Gastroesophageal sphincter (tissue), 4 donors: ENCODE measurements at regions not wholly inside any gene's neighbourhood (a gene's known extent, or its start where the extent isn't known, plus 50 kb on each side); places are given as distances from the start of the nearest gene placed in this dataset.
"Not testable (repeated sequence)": the region's sequence is repeated elsewhere in the genome, so short reads cannot be mapped to it uniquely, and the experiment has no call there.

Experiments used
- ATAC-seq: fragments of 150-250 bp; one replicate; pipeline ENCODE4 v1.9.1; 2016; ENCODE audit warnings: mild to moderate bottlenecking, moderate library complexity
- H3K27ac ChIP-seq, 4 donors: fragments of 200-600 bp; sonication (generic) in 3 of 4; 1 replicate in 3 of 4; 2 replicates in 1 of 4; pipeline ENCODE4 v1.5.1; 2016 to 2019
- H3K27me3 ChIP-seq: fragments of 200-600 bp; sonication (generic); one replicate; pipeline ENCODE4 v1.5.1; 2019
- H3K36me3 ChIP-seq, 2 donors: fragments of 200-600 bp; sonication (generic); one replicate each; pipeline ENCODE4 v1.5.1; 2019; ENCODE audit warnings: control low read depth in 1 of 2
- H3K4me1 ChIP-seq, 3 donors: fragments of 200-600 bp; sonication (generic); 1 replicate in 2 of 3; 2 replicates in 1 of 3; pipeline ENCODE4 v1.5.1; 2016 to 2019; ENCODE audit warnings: control low read depth in 2 of 3
- H3K4me3 ChIP-seq, 2 donors: fragments of 200-600 bp; sonication (generic); one replicate each; pipeline ENCODE4 v1.5.1; 2019; ENCODE audit warnings: mild to moderate bottlenecking in 1 of 2, moderate library complexity in 1 of 2
- H3K9me3 ChIP-seq, 3 donors: fragments of 200-600 bp; sonication (generic); one replicate each; pipeline ENCODE4 v1.5.1; 2017 to 2019; ENCODE audit warnings: control low read depth in 2 of 3
- CTCF ChIP-seq, 4 experiments: fragments of 200-600 bp in 2 of 4; fragments of 450-650 bp in 2 of 4; sonication (generic) in 1 of 4; IDR thresholded peaks; one replicate each; pipeline ENCODE4 v1.5.1; 2017 to 2019; ENCODE audit warnings: antibody characterized with exemption in 4 of 4, mild to moderate bottlenecking in 2 of 4, moderate library complexity in 2 of 4
- EP300 ChIP-seq: sonication (generic); formaldehyde crosslinking; IDR thresholded peaks from one replicate; pipeline ENCODE4 v1.6.1; 2017; ENCODE audit warnings: antibody characterized with exemption, mild to moderate bottlenecking
- POLR2A ChIP-seq, 2 donors: fragments of 450-650 bp; IDR thresholded peaks; one replicate each; pipeline ENCODE4 v1.6.1; 2017; ENCODE audit warnings: antibody characterized with exemption in 2 of 2, mild to moderate bottlenecking in 2 of 2, moderate library complexity in 1 of 2
- POLR2AphosphoS5 ChIP-seq: sonication (generic); formaldehyde crosslinking; IDR thresholded peaks from one replicate; pipeline ENCODE4 v1.6.1; 2017; ENCODE audit warnings: antibody characterized with exemption
- WGBS, 2 donors: methylation state at CpG; one replicate each; pipeline ENCODE4 v1.1.5; 2018; ENCODE audit warnings: low coverage in 1 of 2; 5-methylcytosine and 5-hydroxymethylcytosine counted together

- peaks cover 4% of the 10 kb centered on the region for H3K27me3 ChIP-seq
- H3K27ac ChIP-seq, result no peak overlapping the region
- no peaks in the 10 kb centered on the region for H3K4me1 ChIP-seq
- no peak overlapping the region for H3K4me3 ChIP-seq
- ATAC-seq, result no peak
- 32 to 49% methylated on average over 3 to 4 of the region's 4 CpGs for WGBS, 2 donors
- no peaks in the 10 kb centered on the region for H3K9me3 ChIP-seq
- no peaks in the 10 kb centered on the region for H3K36me3 ChIP-seq
- no peak for TF ChIP-seq POLR2AphosphoS5
- TF ChIP-seq POLR2A (IDR thresholded peaks at IDR 0.05), result no peak
- TF ChIP-seq CTCF (IDR thresholded peaks at IDR 0.05), result no peak
- TF ChIP-seq EP300, result no peak
Measured at GRCh38 chr10:23917251-23917840, 291.6 kb upstream of the KIAA1217 start.

- Histone ChIP-seq H3K27me3 (peaks cover 4% of the 10 kb centered on the region), H3K9me3 (no peaks in the 10 kb centered on the region), H3K27ac (no peak overlapping the region), H3K4me1 (no peaks in the 10 kb centered on the region), H3K4me3 (no peak overlapping the region), H3K36me3 (no peaks in the 10 kb centered on the region)
- ATAC-seq, result peak; percentile 52
- no peak for TF ChIP-seq EP300
- no peak for TF ChIP-seq CTCF (IDR thresholded peaks at IDR 0.05)
- TF ChIP-seq POLR2A (IDR thresholded peaks at IDR 0.05), result no peak
- no peak for TF ChIP-seq POLR2AphosphoS5
- WGBS, 2 donors, result 47 to 65% methylated on average over 4 to 5 of the region's 6 CpGs
Measured at GRCh38 chr10:23918090-23918723, 290.7 kb upstream of the KIAA1217 start.

- ATAC-seq, result peak; percentile 20
- TF ChIP-seq CTCF (IDR thresholded peaks at IDR 0.05) (no peak), POLR2A (IDR thresholded peaks at IDR 0.05) (no peak), POLR2AphosphoS5 (no peak), EP300 (no peak)
- no peaks in the 10 kb centered on the region for H3K4me1 ChIP-seq
- no peak overlapping the region for H3K4me3 ChIP-seq
- H3K27ac ChIP-seq, result no peak overlapping the region
- no peaks in the 10 kb centered on the region for H3K36me3 ChIP-seq
- no peaks in the 10 kb centered on the region for H3K9me3 ChIP-seq
- H3K27me3 ChIP-seq, result peaks cover 3% of the 10 kb centered on the region
Measured at GRCh38 chr10:23918839-23919238, 290.1 kb upstream of the KIAA1217 start.

GRCh38 chr10:23927576-23928325 lies 281.2 kb upstream of the KIAA1217 start:
- Histone ChIP-seq H3K9me3 (no peaks in the 10 kb centered on the region), H3K27ac (no peak overlapping the region), H3K4me1 (no peaks in the 10 kb centered on the region), H3K27me3 (no peaks in the 10 kb centered on the region), H3K4me3 (no peak overlapping the region), H3K36me3 (no peaks in the 10 kb centered on the region)
- TF ChIP-seq CTCF (IDR thresholded peaks at IDR 0.05), result no peak
- no peak for TF ChIP-seq EP300
- no peak for ATAC-seq
- WGBS, 2 donors, result 44 to 54% methylated on average over 5 to 8 of the region's 8 CpGs

- H3K36me3 ChIP-seq, H3K4me1 ChIP-seq, ATAC-seq, H3K27me3 ChIP-seq, H3K27ac ChIP-seq, H3K4me3 ChIP-seq, H3K9me3 ChIP-seq: not testable (repeated sequence)
- WGBS, 2 donors, result 68 to 71% methylated on average over 3 of the region's 3 CpGs
Measured at GRCh38 chr10:23934023-23934422, 274.9 kb upstream of the KIAA1217 start.
